NCI-H1048 (cell line): ENCODE measurements at regions not wholly inside any gene's neighbourhood (a gene's known extent, or its start where the extent isn't known, plus 50 kb on each side); places are given as distances from the start of the nearest gene placed in this dataset.

Source experiments
- DNase-seq: peaks from one replicate; lab custom pipeline; 2025; lab: John Stamatoyannopoulos, UW

DNA sequence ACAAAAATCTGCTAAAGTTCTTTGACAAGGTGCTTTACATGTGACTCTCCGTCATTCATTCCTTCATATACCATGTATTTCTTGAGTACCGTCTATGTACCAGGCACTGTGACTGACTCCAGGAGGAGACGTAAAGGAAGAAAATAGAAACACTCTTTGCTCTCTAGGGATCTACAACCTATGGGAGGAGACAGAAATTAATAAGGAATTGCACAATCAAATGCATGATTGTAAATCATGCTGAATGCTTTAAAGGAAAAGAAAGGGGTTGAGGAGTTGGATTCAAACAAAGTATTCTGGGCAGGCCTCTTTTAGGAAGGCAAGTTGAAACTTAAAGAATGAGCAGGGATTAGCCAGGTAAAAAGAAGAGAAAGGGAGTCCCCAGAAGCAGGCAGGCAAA, 239.1 kb upstream of the FGGY start:
- no peak for DNase-seq

- DNase-seq, result no peak
Measured at GRCh38 chr1:59058665-59059439, 238.0 kb upstream of the FGGY start.

- no peak for DNase-seq
Measured at GRCh38 chr1:59061876-59062275, 235.0 kb upstream of the FGGY start.

DNA sequence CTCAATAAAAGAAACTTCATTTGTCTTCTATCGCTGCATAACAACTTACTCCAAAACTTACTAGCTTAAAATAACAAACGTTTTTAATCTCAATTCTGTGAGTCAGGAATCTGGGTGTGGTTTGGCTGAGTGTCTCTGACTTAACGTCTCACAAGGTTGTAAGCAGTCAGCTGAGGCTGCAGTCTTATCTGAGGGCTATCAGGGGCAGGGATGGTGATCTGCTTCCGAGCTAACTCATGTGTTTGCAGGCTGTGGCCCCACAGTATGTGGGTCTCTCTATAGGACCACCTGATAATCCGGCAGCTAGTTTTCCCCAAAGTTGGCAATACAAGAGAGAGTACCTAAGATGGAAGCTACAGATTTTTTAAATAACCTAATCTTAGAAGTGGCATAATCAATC, 234.2 kb upstream of the FGGY start:
- DNase-seq, result no peak

GRCh38 chr1:59063501-59063900, 233.4 kb upstream of the FGGY start:
- no peak for DNase-seq

- no peak for DNase-seq
Measured at GRCh38 chr1:59064592-59064991, 232.3 kb upstream of the FGGY start.

- no peak for DNase-seq
Measured at GRCh38 chr1:59066236-59066635, 230.7 kb upstream of the FGGY start.

DNA sequence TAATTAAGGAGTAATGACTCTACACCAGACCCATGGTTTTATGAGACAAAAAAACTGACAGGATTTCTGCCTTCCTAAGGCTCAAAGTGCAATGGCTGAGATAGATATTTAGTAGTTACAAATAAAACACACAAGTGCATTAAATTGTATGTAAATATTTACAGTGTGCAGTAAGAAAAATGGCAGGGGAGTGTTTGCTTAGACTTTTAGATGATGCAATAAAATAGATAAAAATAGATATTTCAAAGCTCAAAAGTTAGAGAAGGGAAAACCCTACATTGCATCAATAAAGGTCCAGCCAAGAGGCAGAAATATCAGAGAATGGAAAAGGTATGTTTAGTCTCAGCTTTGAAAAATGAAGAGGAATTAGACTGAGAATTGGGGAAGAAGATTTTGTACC, 226.3 kb upstream of the FGGY start:
- no peak for DNase-seq

DNA sequence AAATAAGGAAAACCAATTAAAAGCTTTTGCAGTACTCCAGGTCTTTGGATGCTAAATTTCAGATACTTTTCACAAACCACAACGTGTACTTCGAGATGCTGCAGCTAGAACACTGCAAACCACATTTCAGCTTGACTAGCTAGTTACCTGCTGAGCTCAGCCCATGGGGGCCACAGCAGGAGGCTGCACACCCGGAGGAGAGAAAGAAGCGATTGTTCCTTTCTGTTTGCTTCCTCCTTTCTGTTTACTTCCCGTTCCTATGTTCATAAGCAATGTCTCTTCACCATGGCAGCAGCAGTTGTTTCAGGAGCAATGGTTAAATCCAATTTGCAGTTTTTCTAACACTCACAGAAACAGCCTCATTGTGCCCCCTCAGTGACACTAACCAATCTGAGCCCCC, 225.6 kb upstream of the FGGY start:
- no peak for DNase-seq

DNA sequence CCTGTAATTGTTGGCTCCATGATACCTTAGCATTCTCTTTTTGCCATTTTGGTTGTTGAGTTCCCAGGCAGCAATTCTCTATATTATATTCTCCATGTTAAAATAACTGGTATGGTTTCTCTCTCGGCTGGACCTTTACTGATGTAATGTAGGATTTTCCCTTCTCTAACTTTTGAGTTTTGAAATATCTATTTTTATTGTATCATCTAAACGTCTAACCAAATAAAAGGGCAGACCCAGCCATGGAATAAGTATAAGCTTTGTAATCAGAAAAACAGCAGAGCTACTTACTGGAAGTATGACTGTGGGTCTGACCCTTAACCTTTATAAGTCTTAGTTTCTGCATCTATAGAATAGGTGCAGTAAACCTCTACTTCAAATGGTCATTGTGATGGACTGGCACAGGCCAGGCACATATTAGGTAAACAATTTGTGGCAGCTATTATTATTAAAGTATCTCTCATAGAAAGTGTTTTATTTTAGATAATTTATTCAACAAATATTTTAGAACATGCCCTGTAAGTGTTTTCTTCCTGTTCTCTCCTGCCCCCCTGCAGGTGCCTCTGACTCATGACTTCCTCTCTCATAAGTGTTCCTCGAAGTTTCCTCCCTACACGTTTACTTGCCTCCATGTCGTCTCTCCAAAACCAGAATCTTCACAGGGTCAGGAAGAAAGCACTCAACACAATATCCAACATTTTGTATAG, 224.9 kb upstream of the FGGY start:
- DNase-seq, result no peak

DNA sequence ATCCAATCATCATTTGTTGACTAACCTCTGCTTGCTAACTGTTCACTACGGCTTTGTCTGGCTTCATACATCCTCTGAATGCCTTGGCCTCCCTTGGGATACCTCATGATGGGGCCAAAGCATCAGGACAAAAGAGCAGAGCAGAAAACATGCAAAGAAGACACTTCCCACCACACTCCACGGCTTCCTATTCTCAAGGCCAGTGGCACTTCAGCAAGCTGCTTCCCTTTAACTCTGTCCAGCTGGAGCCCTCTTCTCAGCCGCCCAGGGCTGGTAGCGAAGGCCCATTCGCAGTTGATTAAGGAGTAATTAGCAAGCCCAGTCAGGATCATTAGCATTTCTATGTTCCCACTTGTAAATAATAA, 224.3 kb upstream of the FGGY start:
- DNase-seq, result no peak

DNA sequence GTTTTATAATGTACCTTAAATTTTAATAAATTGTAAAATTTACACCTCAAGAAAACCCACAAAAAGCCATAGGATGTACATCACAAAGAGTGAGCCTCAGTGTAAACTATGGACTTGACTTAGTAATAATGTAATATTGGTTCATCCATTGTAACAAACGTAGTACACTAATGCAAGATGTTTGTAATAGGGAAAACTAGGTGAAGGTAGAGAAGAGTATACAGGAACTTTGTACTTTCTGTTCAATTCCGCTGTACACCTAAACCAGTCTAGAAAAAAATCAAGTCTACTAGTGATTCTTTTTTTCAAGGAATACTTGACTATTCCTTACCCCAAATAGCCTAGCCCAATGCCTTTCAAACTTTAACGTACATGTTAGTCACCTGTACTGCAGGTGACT, 222.3 kb upstream of the FGGY start:
- DNase-seq, result no peak

DNA sequence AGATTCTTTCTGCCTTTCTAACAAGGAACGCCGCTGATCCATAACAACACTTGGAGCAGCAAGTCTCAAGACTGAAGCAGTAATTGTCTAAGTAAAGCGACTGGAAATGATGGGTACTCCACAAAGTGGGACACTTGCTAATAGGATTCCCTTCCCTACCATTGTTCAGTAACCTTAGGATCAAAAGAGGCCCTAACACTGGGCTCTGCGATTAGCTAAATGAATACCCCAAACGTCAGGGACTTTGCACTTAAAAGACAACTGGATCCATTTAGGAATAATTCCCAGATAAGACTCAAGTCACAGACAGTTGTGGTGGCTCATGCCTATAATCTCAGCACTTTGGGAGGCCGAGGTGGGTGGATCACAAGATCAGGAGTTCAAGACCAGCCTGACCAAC, 221.9 kb upstream of the FGGY start:
- DNase-seq, result no peak

DNA sequence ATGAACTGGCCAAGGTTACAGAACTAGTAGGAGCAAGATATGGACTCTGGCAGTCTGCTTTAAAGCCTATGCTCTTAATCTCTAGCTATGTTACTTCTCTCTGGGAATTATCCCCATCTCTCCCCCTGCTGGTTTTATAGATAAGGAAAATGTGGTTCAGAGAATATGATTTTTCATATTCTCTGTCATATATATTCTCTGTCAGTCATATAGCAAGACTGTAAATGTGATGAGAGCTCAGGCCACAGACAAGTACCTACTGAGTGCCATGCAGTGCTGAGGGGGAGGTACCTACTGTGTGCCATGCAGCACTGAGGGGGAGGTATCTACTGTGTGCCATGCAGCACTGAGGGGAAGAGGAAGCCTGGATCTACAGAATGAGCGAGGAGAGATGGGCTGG, 220.3 kb upstream of the FGGY start:
- no peak for DNase-seq

DNA sequence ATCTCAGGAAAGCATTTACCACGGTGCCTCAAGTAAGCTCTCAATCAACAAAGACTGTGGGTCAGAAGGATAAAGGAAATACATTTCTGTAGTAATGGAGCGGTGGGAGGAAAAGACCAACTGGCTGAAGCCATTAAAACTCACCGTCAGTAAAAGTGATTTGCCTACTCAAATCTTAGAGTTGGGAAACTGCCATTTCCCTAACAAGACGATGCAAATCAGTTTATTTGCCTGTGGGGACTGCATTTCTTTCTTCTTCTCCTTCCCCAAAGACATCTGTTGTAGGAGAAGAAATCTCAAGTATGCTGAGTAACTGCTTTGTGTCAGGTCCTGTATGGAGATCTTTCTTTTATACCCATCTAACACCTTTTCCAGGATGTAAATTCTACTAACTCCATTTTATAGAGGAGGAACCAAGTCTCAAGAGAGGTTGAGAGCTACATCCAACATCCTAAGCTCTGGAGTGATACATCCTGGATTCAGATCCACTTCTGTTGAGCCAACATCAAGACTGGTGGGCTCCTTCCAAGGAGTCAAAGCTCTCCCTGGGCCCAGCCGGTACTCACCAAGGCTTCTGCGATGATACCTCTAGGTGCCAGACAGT, 219.3 kb upstream of the FGGY start:
- DNase-seq, result no peak

- DNase-seq, result peak; percentile 52
Measured at GRCh38 chr1:59078070-59078800, 218.7 kb upstream of the FGGY start.

- no peak for DNase-seq
Measured at GRCh38 chr1:59078866-59079265, 218.0 kb upstream of the FGGY start.

- no peak for DNase-seq
Measured at GRCh38 chr1:59079434-59080140, 217.3 kb upstream of the FGGY start.

GRCh38 chr1:59081181-59081580, 215.7 kb upstream of the FGGY start:
- no peak for DNase-seq

DNA sequence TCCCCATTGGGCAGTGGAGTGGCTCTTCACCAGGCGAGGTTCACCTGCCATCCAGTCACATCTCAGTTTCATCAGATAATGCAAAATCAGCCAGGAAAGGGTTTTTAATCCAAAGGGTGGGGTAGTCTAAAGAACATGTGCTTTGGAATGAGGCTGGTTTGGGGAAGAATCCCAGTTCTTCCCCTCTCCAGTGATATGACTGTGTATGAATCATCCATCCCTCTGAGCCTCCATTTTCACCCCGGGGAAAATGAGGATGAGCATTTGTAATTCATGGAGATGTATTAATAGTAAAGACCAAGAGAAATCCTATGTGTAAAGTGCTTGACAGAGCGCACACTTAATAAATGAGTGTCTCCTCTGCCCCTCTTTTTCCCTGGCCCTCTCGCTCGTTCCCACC, 215.1 kb upstream of the FGGY start:
- no peak for DNase-seq

GRCh38 chr1:59083946-59084865, 212.7 kb upstream of the FGGY start:
- DNase-seq, result no peak
